H1 (cell line): ENCODE measurements at regions not wholly inside any gene's neighbourhood (a gene's known extent, or its start where the extent isn't known, plus 50 kb on each side); places are given as distances from the start of the nearest gene placed in this dataset.

Source experiments
- TF ChIP-seq, protein P1 (sequence below): IDR thresholded peaks from 2 replicates; pipeline ENCODE4 v1.6.1; 2012; ENCODE audit warnings: low read length, inconsistent platforms

DNA sequence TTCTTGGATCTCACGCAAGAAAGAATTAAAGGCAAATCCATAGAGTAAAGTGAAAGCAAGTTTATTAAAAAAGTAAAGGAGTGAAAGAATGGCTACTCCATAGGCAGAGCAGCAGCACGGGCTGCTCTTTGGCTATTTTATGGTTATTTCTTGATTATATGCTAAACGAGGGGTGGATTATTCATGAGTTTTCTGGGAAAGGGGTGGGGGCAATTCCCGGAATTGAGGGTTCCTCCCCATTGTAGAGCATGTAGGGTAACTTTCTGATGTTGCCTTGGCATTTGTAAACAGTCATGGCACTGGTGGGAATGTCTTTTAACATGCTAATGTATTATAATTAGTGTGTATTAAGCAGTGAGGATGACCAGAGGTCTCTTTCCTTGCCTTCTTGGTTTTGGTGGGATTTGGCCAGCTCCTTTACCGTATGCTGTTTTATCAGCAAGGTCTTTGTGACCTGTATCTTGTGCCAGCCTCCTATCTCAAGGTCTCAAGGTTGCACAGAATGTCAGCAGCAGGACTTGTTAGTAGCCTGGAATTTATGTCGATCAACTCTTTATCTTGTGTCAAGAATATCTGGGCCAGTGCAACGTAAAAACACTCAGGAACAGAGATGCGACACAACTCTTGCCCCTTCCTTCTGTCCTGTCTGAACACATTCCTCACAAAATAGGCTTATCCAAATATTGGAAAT is 931.4 kb downstream of the QKI start (continued):
- TF ChIP-seq, protein P1, sequence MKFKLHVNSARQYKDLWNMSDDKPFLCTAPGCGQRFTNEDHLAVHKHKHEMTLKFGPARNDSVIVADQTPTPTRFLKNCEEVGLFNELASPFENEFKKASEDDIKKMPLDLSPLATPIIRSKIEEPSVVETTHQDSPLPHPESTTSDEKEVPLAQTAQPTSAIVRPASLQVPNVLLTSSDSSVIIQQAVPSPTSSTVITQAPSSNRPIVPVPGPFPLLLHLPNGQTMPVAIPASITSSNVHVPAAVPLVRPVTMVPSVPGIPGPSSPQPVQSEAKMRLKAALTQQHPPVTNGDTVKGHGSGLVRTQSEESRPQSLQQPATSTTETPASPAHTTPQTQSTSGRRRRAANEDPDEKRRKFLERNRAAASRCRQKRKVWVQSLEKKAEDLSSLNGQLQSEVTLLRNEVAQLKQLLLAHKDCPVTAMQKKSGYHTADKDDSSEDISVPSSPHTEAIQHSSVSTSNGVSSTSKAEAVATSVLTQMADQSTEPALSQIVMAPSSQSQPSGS, result no peak
